IMR-90 (cell line): ENCODE measurements at regions not wholly inside any gene's neighbourhood (a gene's known extent, or its start where the extent isn't known, plus 50 kb on each side); places are given as distances from the start of the nearest gene placed in this dataset.
"Not testable (repeated sequence)": the region's sequence is repeated elsewhere in the genome, so short reads cannot be mapped to it uniquely, and the experiment has no call there.

Experiments used
- ATAC-seq: fragments of 200-7000 bp; cut with Tn5 transposase; 2 replicates; pipeline ENCODE4 v1.9.1; 2020; ENCODE audit warnings: low read depth, mild to moderate bottlenecking, moderate library complexity
- BruUV-seq: library from RNA; stranded (reverse); fragments of 400-500 nt; replicated peaks from 2 replicates; lab custom pipeline; 2021; lab: Mats Ljungman, UMichigan
- CTCF ChIA-PET: fragments of 300-600 bp; formaldehyde crosslinking; extraction: SDS; loops from one replicate; lab custom pipeline; 2021; ENCODE audit warnings: antibody characterized with exemption; lab: Yijun Ruan, JAX
- POLR2A ChIA-PET: fragments of 300-600 bp; sonication (Branson Sonifier 250); formaldehyde crosslinking; loops from one replicate; lab custom pipeline; 2022; ENCODE audit warnings: antibody characterized with exemption; ENCODE audit not compliant: unreplicated experiment; lab: Charles Lee
- DNase-seq: peaks from one replicate; pipeline ENCODE4 v3.0.0; 2013
- H2AFZ ChIP-seq: replicated peaks from 2 replicates; pipeline ENCODE3; 2013; ENCODE audit warnings: low read length, mild to moderate bottlenecking; ENCODE audit not compliant: poor library complexity
- H2AK5ac ChIP-seq: 2 replicates; pipeline ENCODE4 v1.6.1; 2013; ENCODE audit warnings: low read depth, low read length, inconsistent platforms
- H2AK9ac ChIP-seq: replicated peaks from 2 replicates; pipeline ENCODE3; 2013; ENCODE audit warnings: mild to moderate bottlenecking, low read depth, low read length, moderate library complexity; ENCODE audit not compliant: poor library complexity
- H2BK120ac ChIP-seq: 2 replicates; pipeline ENCODE4 v1.6.1; 2013; ENCODE audit warnings: low read depth, low read length, inconsistent platforms
- H2BK15ac ChIP-seq: 3 replicates; pipeline ENCODE4 v1.6.1; 2013; ENCODE audit warnings: low read depth, low read length, inconsistent platforms
- H2BK20ac ChIP-seq: 2 replicates; pipeline ENCODE4 v1.6.1; 2013; ENCODE audit warnings: low read depth, mild to moderate bottlenecking, inconsistent platforms, low read length, moderate library complexity
- H2BK5ac ChIP-seq: 2 replicates; pipeline ENCODE4 v1.6.1; 2013; ENCODE audit warnings: mild to moderate bottlenecking, low read depth, low read length, inconsistent platforms; ENCODE audit not compliant: poor library complexity, severe bottlenecking
- H3K14ac ChIP-seq: replicated peaks from 2 replicates; pipeline ENCODE4 v1.6.1; 2013; ENCODE audit warnings: low read depth, low read length, inconsistent platforms
- H3K18ac ChIP-seq: 2 replicates; pipeline ENCODE4 v1.6.1; 2013; ENCODE audit warnings: low read depth, low read length, control low read depth
- H3K23ac ChIP-seq: 2 replicates; pipeline ENCODE4 v1.6.1; 2013; ENCODE audit warnings: low read depth, low read length, inconsistent platforms
- H3K27ac ChIP-seq: 2 replicates; pipeline ENCODE4 v1.5.1; 2013; ENCODE audit warnings: mild to moderate bottlenecking, control low read depth, low read length; ENCODE audit not compliant: insufficient read depth
- H3K27me3 ChIP-seq: 2 replicates; pipeline ENCODE4 v1.6.1; 2013; ENCODE audit warnings: low read length; ENCODE audit not compliant: control insufficient read depth, insufficient read depth
- H3K36me3 ChIP-seq: 2 replicates; pipeline ENCODE4 v1.6.1; 2013; ENCODE audit warnings: low read length, mixed read lengths; ENCODE audit not compliant: control insufficient read depth, insufficient read depth
- H3K4ac ChIP-seq: 2 replicates; pipeline ENCODE4 v1.6.1; 2013; ENCODE audit warnings: low read depth, low read length, inconsistent platforms
- H3K4me1 ChIP-seq: 2 replicates; pipeline ENCODE4 v1.6.1; 2013; ENCODE audit warnings: low read length, mixed read lengths; ENCODE audit not compliant: control insufficient read depth, insufficient read depth
- H3K4me2 ChIP-seq: 2 replicates; pipeline ENCODE4 v1.6.1; 2013; ENCODE audit warnings: low read depth, mild to moderate bottlenecking, control low read depth, low read length, moderate library complexity
- H3K4me3 ChIP-seq: 2 replicates; pipeline ENCODE4 v1.5.1; 2013; ENCODE audit warnings: low read depth, mild to moderate bottlenecking, control low read depth, low read length, moderate library complexity; ENCODE audit not compliant: insufficient read depth
- H3K56ac ChIP-seq: 2 replicates; pipeline ENCODE4 v1.6.1; 2013; ENCODE audit warnings: low read length, inconsistent platforms; ENCODE audit not compliant: insufficient read depth; ENCODE audit errors: extremely low read depth
- H3K79me1 ChIP-seq, 2 experiments: 2 replicates each; pipeline ENCODE4 v1.6.1; 2013; ENCODE audit warnings: low read length in 2 of 2, inconsistent platforms in 1 of 2, low read depth in 1 of 2
- H3K9ac ChIP-seq: 2 replicates; pipeline ENCODE4 v1.6.1; 2013; ENCODE audit warnings: low read depth, low read length, control low read depth
- H3K9me1 ChIP-seq: 2 replicates; pipeline ENCODE4 v1.6.1; 2013; ENCODE audit warnings: low read length, inconsistent platforms; ENCODE audit not compliant: insufficient read depth
- H3K9me3 ChIP-seq: 2 replicates; pipeline ENCODE4 v1.6.1; 2013; ENCODE audit warnings: low read length; ENCODE audit not compliant: control insufficient read depth, insufficient read depth
- H4K20me1 ChIP-seq: 2 replicates; pipeline ENCODE4 v1.6.1; 2013; ENCODE audit warnings: low read length, inconsistent platforms; ENCODE audit not compliant: insufficient read depth
- H4K5ac ChIP-seq: 2 replicates; pipeline ENCODE4 v1.6.1; 2013; ENCODE audit warnings: mild to moderate bottlenecking, low read depth, low read length, control low read depth
- H4K8ac ChIP-seq, 2 experiments: 2 replicates each; pipeline ENCODE4 v1.6.1; 2013; ENCODE audit warnings: low read depth in 2 of 2, low read length in 2 of 2, control low read depth in 1 of 2, inconsistent platforms in 1 of 2
- H4K91ac ChIP-seq: 2 replicates; pipeline ENCODE4 v1.6.1; 2013; ENCODE audit warnings: low read depth, low read length, inconsistent platforms; ENCODE audit not compliant: insufficient read depth
- MAFK ChIP-seq: IDR thresholded peaks from 2 replicates; pipeline ENCODE4 v1.6.1; 2012; ENCODE audit warnings: low read depth, low read length, improper control_type of control experiment
- WGBS, 2 experiments: methylation state at CpG; one replicate each; pipeline versions ENCODE4 v1.1.5 to v1.1.7; 2013; ENCODE audit warnings: missing lambda C conversion rate in 2 of 2; ENCODE audit not compliant: insufficient read length in 1 of 2; ENCODE audit errors: extremely low coverage in 2 of 2; 5-methylcytosine and 5-hydroxymethylcytosine counted together
- dilution Hi-C: fragments of 300-500 bp; cut with HindIII; formaldehyde crosslinking; loops from one replicate; pipeline ENCODE4 v1.14.3; 2018; ENCODE audit warnings: low sequenced_read_pairs; ENCODE audit not compliant: unreplicated experiment
- in situ Hi-C: fragments of 300-500 bp; cut with MboI; formaldehyde crosslinking; loops from 3 replicates; pipeline ENCODE4 v1.14.3; 2019; ENCODE audit warnings: low sequenced_read_pairs, inconsistent platforms, mixed read lengths
- intact Hi-C: fragments of 100-400 bp; cut with micrococcal nuclease; formaldehyde crosslinking; loops from 2 replicates; pipeline ENCODE4 v1.10.0; 2022

DNA sequence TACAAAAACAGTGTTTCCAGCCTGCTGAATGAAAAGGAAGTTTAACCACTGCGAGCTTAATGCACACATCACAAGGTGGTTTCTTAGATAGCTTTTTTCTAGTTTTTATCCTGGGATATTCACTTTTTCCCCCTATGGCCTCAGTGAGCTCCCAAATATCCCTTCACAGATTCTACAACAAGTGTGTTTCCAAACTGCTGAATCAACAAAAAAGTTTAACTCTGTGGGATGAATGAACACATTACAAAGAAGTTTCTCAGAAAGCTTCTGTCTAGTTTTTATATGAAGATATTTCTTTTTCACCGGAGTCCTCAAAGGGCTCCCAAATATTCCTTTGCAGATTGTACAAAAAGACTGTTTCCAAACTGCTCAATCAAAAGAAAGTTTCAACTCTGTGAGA, 233.1 kb upstream of the TRIM48 start:
- H3K9me1 ChIP-seq, H3K27ac ChIP-seq, ATAC-seq, H3K4me2 ChIP-seq, H3K27me3 ChIP-seq, H2BK120ac ChIP-seq, CTCF ChIA-PET, H3K18ac ChIP-seq, H2AFZ ChIP-seq, H3K9me3 ChIP-seq, H2AK5ac ChIP-seq, BruUV-seq, H4K91ac ChIP-seq, H3K9ac ChIP-seq, DNase-seq, H3K4ac ChIP-seq, dilution Hi-C loops, H4K8ac ChIP-seq, H3K79me1 ChIP-seq, H2BK20ac ChIP-seq, in situ Hi-C loops, H2BK5ac ChIP-seq, POLR2A ChIA-PET, H3K14ac ChIP-seq, H4K20me1 ChIP-seq, H3K4me3 ChIP-seq, H3K23ac ChIP-seq, intact Hi-C loops, H3K4me1 ChIP-seq, H3K56ac ChIP-seq, H4K5ac ChIP-seq, H3K36me3 ChIP-seq, H2AK9ac ChIP-seq, H2BK15ac ChIP-seq: not testable (repeated sequence)
- peak; percentile 78 for TF ChIP-seq MAFK
- WGBS, 2 experiments: no CpG with 5 or more reads among the region's 2 CpGs
